ENCODE measurements at regions not wholly inside any gene's neighbourhood (a gene's known extent, or its start where the extent isn't known, plus 50 kb on each side); places are given as distances from the start of the nearest gene placed in this dataset.

DNA sequence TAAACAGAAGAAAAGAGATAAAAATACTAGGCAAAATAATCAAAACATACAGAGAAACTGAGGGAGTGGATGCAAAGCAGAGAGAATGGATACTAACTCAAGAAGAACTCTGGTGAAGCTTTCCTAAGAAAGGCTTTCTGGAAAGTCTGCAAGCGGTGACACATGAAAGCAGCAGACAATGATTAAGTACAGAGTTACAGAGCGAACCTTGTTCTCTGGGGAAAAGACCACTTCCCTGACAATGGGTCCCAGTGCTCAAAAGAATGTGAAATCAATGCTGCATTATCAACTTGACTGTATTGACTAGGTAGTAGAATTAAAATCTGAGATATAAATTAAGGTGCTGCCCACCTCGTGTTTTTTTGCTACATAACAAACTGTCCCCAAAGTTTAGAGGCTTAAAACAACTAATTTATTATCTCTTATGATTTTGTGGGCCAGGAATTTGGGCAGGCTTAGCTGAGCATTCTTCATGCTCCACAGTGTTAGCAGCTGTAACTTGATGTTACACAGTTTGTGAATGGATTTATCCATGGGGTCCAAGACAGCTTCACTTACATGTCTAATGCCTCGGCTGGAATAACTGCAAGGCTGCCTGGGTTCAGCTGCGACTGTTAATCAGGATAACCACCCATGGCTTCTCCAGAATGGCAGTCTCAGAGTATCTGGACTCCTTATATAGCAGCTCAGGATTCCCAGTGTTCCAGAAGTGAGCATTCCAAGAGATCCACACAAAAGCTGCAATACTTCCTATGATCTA is 106.9 kb upstream of the INPP4B start:
- TF ChIP-seq TAF1 (IDR thresholded peaks at IDR 0.05; ENCODE audit: borderline replicate concordance, low read depth, low read length) (no peak), TBL1XR1 (IDR thresholded peaks at IDR 0.05; ENCODE audit: low read depth, low read length) (no peak), POLR2A (IDR thresholded peaks at IDR 0.05; ENCODE audit: low read depth, low read length) (no peak), SREBF1 (IDR thresholded peaks at IDR 0.05; ENCODE audit: low read length) (no peak), ZNF384 (IDR thresholded peaks at IDR 0.05; ENCODE audit: borderline replicate concordance, low read depth, low read length) (no peak), BACH1 (IDR thresholded peaks at IDR 0.05; ENCODE audit: borderline replicate concordance) (no peak), RFX5 (IDR thresholded peaks at IDR 0.05; ENCODE audit: low read depth, low read length) (no peak), ESRRA (IDR thresholded peaks at IDR 0.05; ENCODE audit: low read length) (no peak), SIX5 (IDR thresholded peaks at IDR 0.05; ENCODE audit: low read depth, low read length, severe bottlenecking) (no peak), SP1 (IDR thresholded peaks at IDR 0.05; ENCODE audit: low read depth, low read length) (no peak), ETV6 (conservative IDR thresholded peaks at IDR 0.05 in 1 of 2, IDR thresholded peaks at IDR 0.05 in 1 of 2; ENCODE audit: borderline replicate concordance in 1 of 2, low read depth in 1 of 2) (no peak), ATF7 (IDR thresholded peaks at IDR 0.05; ENCODE audit: low read depth) (no peak)
- TF ChIP-seq, protein P1, sequence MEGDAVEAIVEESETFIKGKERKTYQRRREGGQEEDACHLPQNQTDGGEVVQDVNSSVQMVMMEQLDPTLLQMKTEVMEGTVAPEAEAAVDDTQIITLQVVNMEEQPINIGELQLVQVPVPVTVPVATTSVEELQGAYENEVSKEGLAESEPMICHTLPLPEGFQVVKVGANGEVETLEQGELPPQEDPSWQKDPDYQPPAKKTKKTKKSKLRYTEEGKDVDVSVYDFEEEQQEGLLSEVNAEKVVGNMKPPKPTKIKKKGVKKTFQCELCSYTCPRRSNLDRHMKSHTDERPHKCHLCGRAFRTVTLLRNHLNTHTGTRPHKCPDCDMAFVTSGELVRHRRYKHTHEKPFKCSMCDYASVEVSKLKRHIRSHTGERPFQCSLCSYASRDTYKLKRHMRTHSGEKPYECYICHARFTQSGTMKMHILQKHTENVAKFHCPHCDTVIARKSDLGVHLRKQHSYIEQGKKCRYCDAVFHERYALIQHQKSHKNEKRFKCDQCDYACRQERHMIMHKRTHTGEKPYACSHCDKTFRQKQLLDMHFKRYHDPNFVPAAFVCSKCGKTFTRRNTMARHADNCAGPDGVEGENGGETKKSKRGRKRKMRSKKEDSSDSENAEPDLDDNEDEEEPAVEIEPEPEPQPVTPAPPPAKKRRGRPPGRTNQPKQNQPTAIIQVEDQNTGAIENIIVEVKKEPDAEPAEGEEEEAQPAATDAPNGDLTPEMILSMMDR (IDR thresholded peaks at IDR 0.05 in 2 of 3, conservative IDR thresholded peaks at IDR 0.05 in 1 of 3; ENCODE audit: control insufficient read depth in 2 of 3, extremely low read depth in 1 of 3, insufficient read depth in 1 of 3, low read depth in 3 of 3, low read length in 3 of 3), result no peak
- TF ChIP-seq, protein P2, sequence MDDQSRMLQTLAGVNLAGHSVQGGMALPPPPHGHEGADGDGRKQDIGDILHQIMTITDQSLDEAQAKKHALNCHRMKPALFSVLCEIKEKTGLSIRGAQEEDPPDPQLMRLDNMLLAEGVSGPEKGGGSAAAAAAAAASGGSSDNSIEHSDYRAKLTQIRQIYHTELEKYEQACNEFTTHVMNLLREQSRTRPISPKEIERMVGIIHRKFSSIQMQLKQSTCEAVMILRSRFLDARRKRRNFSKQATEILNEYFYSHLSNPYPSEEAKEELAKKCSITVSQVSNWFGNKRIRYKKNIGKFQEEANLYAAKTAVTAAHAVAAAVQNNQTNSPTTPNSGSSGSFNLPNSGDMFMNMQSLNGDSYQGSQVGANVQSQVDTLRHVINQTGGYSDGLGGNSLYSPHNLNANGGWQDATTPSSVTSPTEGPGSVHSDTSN (IDR thresholded peaks at IDR 0.05; ENCODE audit: insufficient replicate concordance, low read depth, low read length), result no peak
